ENCODE measurements at regions not wholly inside any gene's neighbourhood (a gene's known extent, or its start where the extent isn't known, plus 50 kb on each side); places are given as distances from the start of the nearest gene placed in this dataset.

DNA sequence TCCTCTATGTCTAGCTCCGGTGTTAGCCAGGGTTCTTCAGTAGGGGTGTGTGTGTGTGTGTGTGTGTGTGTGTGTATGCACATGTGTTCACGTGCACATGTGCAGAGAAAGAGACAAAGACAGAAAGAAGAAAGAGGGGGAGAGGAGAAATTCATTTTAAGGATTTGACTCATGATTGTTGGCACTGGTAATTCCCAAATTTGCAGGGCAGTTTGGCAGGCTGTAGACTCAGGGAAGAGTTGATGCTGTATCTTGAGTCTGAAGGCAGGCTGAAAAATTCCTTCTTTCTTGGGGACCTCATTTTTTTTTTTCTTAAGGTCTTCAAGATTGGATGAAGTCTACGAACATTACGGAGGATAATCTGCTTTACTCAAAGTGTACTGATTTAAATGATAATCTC is 335.7 kb downstream of the NSG2 start:
- DNase-seq (ENCODE audit: low read depth), result no peak
- TF ChIP-seq, protein P1, sequence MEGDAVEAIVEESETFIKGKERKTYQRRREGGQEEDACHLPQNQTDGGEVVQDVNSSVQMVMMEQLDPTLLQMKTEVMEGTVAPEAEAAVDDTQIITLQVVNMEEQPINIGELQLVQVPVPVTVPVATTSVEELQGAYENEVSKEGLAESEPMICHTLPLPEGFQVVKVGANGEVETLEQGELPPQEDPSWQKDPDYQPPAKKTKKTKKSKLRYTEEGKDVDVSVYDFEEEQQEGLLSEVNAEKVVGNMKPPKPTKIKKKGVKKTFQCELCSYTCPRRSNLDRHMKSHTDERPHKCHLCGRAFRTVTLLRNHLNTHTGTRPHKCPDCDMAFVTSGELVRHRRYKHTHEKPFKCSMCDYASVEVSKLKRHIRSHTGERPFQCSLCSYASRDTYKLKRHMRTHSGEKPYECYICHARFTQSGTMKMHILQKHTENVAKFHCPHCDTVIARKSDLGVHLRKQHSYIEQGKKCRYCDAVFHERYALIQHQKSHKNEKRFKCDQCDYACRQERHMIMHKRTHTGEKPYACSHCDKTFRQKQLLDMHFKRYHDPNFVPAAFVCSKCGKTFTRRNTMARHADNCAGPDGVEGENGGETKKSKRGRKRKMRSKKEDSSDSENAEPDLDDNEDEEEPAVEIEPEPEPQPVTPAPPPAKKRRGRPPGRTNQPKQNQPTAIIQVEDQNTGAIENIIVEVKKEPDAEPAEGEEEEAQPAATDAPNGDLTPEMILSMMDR (IDR thresholded peaks at IDR 0.05; ENCODE audit: control insufficient read depth, insufficient read depth, low read depth, low read length, missing control alignments), result no peak
- H3K4me3 ChIP-seq (ENCODE audit: control insufficient read depth, low read depth, low read length), result no peak overlapping the region

DNA sequence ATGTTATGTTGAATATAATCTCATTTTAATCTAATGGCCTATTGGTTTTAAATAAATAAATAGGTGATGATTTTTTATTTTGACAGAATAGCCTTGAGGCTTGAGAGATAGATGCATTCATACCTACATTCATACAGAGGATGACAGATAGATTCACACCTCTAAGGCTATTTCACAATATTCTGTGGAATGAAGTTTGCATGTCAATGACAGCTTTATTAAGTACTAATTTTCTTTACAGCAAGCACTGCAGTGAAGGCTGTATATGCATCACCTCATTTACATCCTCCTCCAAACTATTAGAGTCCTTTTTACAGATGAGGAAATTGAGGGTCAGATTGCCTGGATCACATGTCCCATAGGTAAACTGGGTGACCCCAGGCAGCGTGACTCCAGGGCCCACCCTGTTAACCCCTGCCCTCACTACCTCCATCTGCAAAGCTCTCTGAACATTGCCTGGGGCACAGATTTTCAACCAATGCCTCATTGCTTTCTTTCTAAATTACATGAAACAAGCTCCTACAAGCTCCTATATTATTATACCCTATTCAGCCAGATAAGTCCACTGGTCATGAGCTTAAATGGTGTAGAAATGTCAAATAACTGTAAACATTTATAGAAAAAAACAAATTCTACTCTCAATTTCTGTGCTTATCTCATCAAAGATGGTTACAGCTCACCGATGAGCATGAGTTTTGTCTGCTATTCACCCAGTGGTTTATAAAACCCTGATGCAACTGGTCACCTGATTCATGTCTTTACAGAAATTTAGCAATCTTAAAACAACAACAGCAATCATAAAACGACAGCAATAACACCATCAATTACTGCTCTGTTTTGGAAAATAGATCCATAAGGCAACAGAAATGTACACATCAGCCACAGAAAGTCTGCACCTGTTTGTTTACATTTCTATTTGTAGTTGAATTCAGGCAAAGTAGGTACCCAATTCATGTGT is 338.0 kb downstream of the NSG2 start:
- TF ChIP-seq, protein P1 (IDR thresholded peaks at IDR 0.05; ENCODE audit: control insufficient read depth, insufficient read depth, low read depth, low read length, missing control alignments), result no peak
- no peak overlapping the region for H3K4me3 ChIP-seq (ENCODE audit: control insufficient read depth, low read depth, low read length)
- no peak for DNase-seq (ENCODE audit: low read depth)

DNA sequence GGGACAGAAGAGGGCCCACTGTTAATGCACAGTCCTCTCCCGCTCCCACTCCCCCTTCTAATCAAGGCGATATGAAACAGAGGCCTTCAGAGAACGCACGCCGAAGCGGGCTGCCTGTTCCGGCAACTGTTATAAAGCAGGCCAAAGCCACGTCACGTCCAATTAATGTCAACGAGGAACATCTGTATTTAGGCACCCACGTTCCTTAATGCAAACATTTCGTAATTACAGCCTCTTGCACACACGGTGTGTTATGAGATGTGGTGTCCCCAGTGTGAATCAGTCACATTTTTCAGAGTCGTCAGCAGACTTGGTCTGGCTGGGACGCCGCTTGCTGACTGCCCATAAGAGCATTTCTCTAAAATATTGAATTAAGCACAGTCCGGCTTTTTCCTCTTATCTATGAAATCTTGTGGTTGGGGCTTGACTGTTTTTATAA is 339.0 kb downstream of the NSG2 start:
- H3K4me3 ChIP-seq (ENCODE audit: control insufficient read depth, low read depth, low read length), result no peak overlapping the region

DNA sequence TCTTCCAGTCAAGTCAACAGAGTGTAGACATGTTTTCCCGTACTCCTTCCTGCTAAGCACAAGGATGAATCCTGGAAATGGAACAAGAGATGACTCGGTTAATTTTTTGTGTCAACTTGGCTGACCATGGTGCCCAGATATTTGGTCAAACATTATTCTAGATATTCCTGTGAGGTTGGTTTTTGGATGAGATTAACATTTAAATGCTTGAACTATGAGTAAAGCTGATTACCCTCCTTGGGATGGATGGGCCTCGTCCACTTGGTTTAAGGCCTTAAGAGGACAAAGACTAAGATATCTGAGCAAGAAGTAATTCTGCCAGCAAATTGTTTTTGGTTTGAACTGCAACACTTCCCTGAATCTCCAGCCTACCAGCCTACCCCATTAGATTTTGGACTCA is 338.1 kb upstream of the MSX2 start:
- no peak overlapping the region for H3K4me3 ChIP-seq (ENCODE audit: control insufficient read depth, low read depth, low read length)
- TF ChIP-seq, protein P1 (IDR thresholded peaks at IDR 0.05; ENCODE audit: control insufficient read depth, insufficient read depth, low read depth, low read length, missing control alignments), result no peak
- peak; percentile 29 for DNase-seq (ENCODE audit: low read depth)

More for the DNA sequence above, 339.0 kb downstream of the NSG2 start:
- DNase-seq (ENCODE audit: low read depth), result peak; percentile 27
- TF ChIP-seq, protein P1 (IDR thresholded peaks at IDR 0.05; ENCODE audit: control insufficient read depth, insufficient read depth, low read depth, low read length, missing control alignments), result no peak

DNA sequence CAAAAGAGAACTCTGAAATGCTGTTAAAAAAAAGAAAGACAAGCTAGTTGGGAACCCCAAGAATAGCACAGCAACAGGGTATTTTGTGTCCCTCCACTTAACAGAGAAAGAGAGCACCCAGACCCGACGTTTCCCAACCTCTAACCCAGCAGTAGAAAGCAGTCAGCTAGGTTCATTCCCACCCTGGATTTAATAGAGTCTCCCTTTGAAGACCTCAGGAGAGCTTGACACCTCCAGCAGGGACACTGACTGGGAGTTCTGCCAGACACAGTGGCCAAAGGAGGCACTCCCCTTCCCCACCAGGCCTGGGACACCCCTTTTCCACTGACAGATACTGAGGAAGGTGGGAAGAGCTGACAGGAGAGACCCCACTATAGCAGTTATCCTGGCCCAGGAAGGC is 337.5 kb upstream of the MSX2 start:
- TF ChIP-seq, protein P1 (IDR thresholded peaks at IDR 0.05; ENCODE audit: control insufficient read depth, insufficient read depth, low read depth, low read length, missing control alignments), result no peak
- no peak for DNase-seq (ENCODE audit: low read depth)

DNA sequence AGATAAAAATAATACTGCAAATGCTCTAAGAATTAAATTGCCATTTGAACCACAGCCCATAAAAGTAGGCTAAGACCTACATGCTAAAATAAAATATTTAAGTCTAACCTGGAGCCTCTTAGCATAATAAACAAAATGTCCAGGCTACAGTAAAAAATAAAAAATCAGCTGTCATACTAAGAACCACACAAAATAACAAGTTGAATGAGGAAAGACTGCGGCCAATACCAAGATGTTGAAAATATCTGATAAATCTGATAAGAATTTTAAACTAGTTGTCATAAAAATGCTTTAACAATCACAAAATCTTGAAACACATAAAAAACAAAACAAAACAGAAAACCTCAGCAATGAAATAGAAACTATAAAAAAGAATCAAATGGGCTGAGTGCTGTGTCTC is 336.9 kb upstream of the MSX2 start:
- peak; percentile 39 for DNase-seq (ENCODE audit: low read depth)
- no peak overlapping the region for H3K4me3 ChIP-seq (ENCODE audit: control insufficient read depth, low read depth, low read length)
- TF ChIP-seq, protein P1 (IDR thresholded peaks at IDR 0.05; ENCODE audit: control insufficient read depth, insufficient read depth, low read depth, low read length, missing control alignments), result no peak

More for the DNA sequence above, 337.5 kb upstream of the MSX2 start:
- H3K4me3 ChIP-seq (ENCODE audit: control insufficient read depth, low read depth, low read length), result no peak overlapping the region

All from AG09309 (cell line).